WERI-Rb-1 (cell line): ENCODE measurements at regions not wholly inside any gene's neighbourhood (a gene's known extent, or its start where the extent isn't known, plus 50 kb on each side); places are given as distances from the start of the nearest gene placed in this dataset.

ENCODE experiments used
- DNase-seq: peaks from one replicate; pipeline ENCODE4 v3.0.0-alpha.2; 2020
- H3K27ac ChIP-seq: fragments of 250-450 bp; sonication (Bioruptor Pico); 2 replicates; pipeline ENCODE4 v1.5.1; 2020; ENCODE audit warnings: mild to moderate bottlenecking, moderate library complexity
- H3K27me3 ChIP-seq: fragments of 250-450 bp; sonication (Bioruptor Pico); 2 replicates; pipeline ENCODE4 v1.5.1; 2021; ENCODE audit warnings: mild to moderate bottlenecking, low read depth, moderate library complexity; ENCODE audit not compliant: insufficient read depth, severe bottlenecking
- H3K36me3 ChIP-seq: fragments of 250-450 bp; sonication (Bioruptor Pico); 2 replicates; pipeline ENCODE4 v1.5.1; 2020; ENCODE audit warnings: mild to moderate bottlenecking, moderate library complexity
- H3K4me3 ChIP-seq: 2 replicates; pipeline ENCODE4 v1.5.1; 2011; ENCODE audit warnings: low read depth, mild to moderate bottlenecking, control low read depth, low read length
- H3K9me3 ChIP-seq: fragments of 250-450 bp; sonication (Bioruptor Pico); 2 replicates; pipeline ENCODE4 v1.5.1; 2021; ENCODE audit warnings: mild to moderate bottlenecking, moderate library complexity; ENCODE audit not compliant: severe bottlenecking
- CTCF ChIP-seq: IDR thresholded peaks from 2 replicates; pipeline ENCODE4 v1.5.1; 2011; ENCODE audit warnings: low read depth, mild to moderate bottlenecking, control low read depth, inconsistent platforms, low read length

- Histone ChIP-seq H3K27ac (no peak overlapping the region), H3K36me3 (no peaks in the 10 kb centered on the region), H3K4me3 (no peak overlapping the region), H3K27me3 (peaks cover 88% of the 10 kb centered on the region), H3K9me3 (no peaks in the 10 kb centered on the region)
- TF ChIP-seq CTCF: no peak
- no peak for DNase-seq
Observed at GRCh38 chr20:21019814-21020658, 86.1 kb downstream of the LINC00237 start.

GRCh38 chr20:21019468-21019813 is 86.7 kb downstream of the LINC00237 start:
- TF ChIP-seq CTCF: no peak
- no peaks in the 10 kb centered on the region for H3K36me3 ChIP-seq
- peaks cover 88% of the 10 kb centered on the region for H3K27me3 ChIP-seq
- H3K4me3 ChIP-seq: no peak overlapping the region
- no peak for DNase-seq
- H3K9me3 ChIP-seq: no peaks in the 10 kb centered on the region
- H3K27ac ChIP-seq: no peak overlapping the region

GRCh38 chr20:21018576-21018975 is 87.6 kb downstream of the LINC00237 start:
- no peak for DNase-seq
- Histone ChIP-seq H3K36me3 (no peaks in the 10 kb centered on the region), H3K27ac (no peak overlapping the region), H3K4me3 (no peak overlapping the region), H3K9me3 (no peaks in the 10 kb centered on the region), H3K27me3 (peaks cover 86% of the 10 kb centered on the region)
- TF ChIP-seq CTCF: no peak

GRCh38 chr20:21017528-21018085 is 88.6 kb downstream of the LINC00237 start:
- DNase-seq: no peak
- H3K36me3 ChIP-seq: no peaks in the 10 kb centered on the region
- no peak overlapping the region for H3K4me3 ChIP-seq
- no peak overlapping the region for H3K27ac ChIP-seq
- H3K9me3 ChIP-seq: no peaks in the 10 kb centered on the region
- peaks cover 86% of the 10 kb centered on the region for H3K27me3 ChIP-seq
- TF ChIP-seq CTCF: no peak

GRCh38 chr20:21016751-21017150 is 89.4 kb downstream of the LINC00237 start:
- H3K27me3 ChIP-seq: peaks cover 87% of the 10 kb centered on the region
- DNase-seq: no peak
- no peak for TF ChIP-seq CTCF

More at GRCh38 chr20:21016751-21017150, 89.4 kb downstream of the LINC00237 start:
- H3K36me3 ChIP-seq: no peaks in the 10 kb centered on the region
- H3K27ac ChIP-seq: no peak overlapping the region
- H3K9me3 ChIP-seq: no peaks in the 10 kb centered on the region
- H3K4me3 ChIP-seq: no peak overlapping the region
